ENCODE measurements at regions not wholly inside any gene's neighbourhood (a gene's known extent, or its start where the extent isn't known, plus 50 kb on each side); places are given as distances from the start of the nearest gene placed in this dataset.

- H3K4me3 ChIP-seq = no peak overlapping the region
- no peak for DNase-seq (ENCODE audit: low spot score)
These were observed 51.7 kb upstream of the RCN1 start for GRCh38 chr11:32039149-32039548.

DNA sequence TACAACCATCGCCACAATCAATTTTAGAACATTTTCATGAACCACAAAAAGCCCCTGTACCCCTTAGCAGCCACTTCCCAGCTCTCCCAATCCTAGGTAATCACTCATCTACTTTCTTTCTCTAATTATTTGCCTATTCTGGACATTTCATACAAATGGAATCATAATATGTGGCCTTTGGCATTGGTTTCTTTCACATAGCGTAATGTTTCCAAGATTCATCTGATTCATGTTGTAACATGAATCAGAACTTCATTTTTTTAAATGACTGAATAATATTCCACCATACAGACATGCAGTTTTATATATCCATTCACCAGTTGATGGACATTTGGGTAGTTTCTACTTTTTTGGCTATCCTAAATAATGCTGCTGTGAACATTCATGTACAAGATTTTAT lies 56.2 kb upstream of the RCN1 start:
- Histone ChIP-seq H3K4me3 (no peak overlapping the region), H3K4me1 (no peaks in the 10 kb centered on the region), H3K36me3 (no peaks in the 10 kb centered on the region), H3K27ac (no peak overlapping the region), H3K9me3 (no peaks in the 10 kb centered on the region), H3K27me3 (no peaks in the 10 kb centered on the region)
- no peak for DNase-seq (ENCODE audit: low spot score)
- TF ChIP-seq, protein P1, sequence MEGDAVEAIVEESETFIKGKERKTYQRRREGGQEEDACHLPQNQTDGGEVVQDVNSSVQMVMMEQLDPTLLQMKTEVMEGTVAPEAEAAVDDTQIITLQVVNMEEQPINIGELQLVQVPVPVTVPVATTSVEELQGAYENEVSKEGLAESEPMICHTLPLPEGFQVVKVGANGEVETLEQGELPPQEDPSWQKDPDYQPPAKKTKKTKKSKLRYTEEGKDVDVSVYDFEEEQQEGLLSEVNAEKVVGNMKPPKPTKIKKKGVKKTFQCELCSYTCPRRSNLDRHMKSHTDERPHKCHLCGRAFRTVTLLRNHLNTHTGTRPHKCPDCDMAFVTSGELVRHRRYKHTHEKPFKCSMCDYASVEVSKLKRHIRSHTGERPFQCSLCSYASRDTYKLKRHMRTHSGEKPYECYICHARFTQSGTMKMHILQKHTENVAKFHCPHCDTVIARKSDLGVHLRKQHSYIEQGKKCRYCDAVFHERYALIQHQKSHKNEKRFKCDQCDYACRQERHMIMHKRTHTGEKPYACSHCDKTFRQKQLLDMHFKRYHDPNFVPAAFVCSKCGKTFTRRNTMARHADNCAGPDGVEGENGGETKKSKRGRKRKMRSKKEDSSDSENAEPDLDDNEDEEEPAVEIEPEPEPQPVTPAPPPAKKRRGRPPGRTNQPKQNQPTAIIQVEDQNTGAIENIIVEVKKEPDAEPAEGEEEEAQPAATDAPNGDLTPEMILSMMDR (IDR thresholded peaks at IDR 0.05) = no peak

More at GRCh38 chr11:32039149-32039548, 51.7 kb upstream of the RCN1 start:
- H3K9me3 ChIP-seq = no peaks in the 10 kb centered on the region
- H3K27ac ChIP-seq = no peak overlapping the region
- no peaks in the 10 kb centered on the region for H3K27me3 ChIP-seq
- TF ChIP-seq, protein P1 (IDR thresholded peaks at IDR 0.05) = no peak
- no peaks in the 10 kb centered on the region for H3K36me3 ChIP-seq
- H3K4me1 ChIP-seq = no peaks in the 10 kb centered on the region

DNA sequence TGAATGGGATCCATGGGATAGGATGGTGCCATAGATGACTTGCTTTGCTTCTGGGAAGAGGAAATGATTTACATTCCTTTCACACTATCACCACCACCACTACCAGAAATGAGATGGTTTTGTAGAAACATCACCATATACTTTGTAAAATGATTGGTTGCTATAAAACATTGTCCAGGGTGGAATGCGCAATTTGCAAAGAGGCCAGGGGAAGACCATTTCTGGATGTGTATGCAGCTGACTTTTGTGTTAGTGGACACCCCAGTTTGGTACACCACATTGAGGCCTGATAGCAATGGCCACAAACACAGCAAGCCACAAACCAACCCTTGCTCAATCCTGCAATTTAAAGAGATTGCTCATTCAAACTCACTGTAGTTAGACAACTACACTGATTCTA lies 56.7 kb upstream of the RCN1 start:
- TF ChIP-seq, protein P1 (IDR thresholded peaks at IDR 0.05) = no peak
- Histone ChIP-seq H3K9me3 (no peaks in the 10 kb centered on the region), H3K4me1 (no peaks in the 10 kb centered on the region), H3K36me3 (no peaks in the 10 kb centered on the region), H3K27me3 (no peaks in the 10 kb centered on the region), H3K27ac (no peak overlapping the region), H3K4me3 (no peak overlapping the region)
- no peak for DNase-seq (ENCODE audit: low spot score)

DNA sequence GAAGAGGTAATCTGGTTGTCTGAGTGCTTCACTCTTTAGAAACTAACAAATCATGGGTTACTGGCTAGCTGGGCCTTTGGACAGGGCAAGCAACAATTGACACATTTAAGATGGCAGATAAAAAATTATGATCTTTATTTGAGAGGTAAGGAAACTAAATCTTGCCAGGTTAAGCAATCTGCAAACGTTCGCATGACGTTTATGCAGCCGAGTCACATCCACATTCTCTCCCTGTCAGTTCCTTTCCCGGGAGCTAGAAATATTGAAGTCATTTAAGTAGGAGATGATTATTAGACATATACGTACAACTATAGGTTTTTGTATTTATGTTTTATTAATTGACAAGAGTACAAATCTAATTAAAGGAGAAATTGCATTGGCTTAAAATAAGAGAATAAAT lies 57.4 kb upstream of the RCN1 start:
- no peaks in the 10 kb centered on the region for H3K9me3 ChIP-seq
- TF ChIP-seq, protein P1 (IDR thresholded peaks at IDR 0.05) = no peak
- no peak for DNase-seq (ENCODE audit: low spot score)
- no peaks in the 10 kb centered on the region for H3K4me1 ChIP-seq
- no peaks in the 10 kb centered on the region for H3K27me3 ChIP-seq
- H3K36me3 ChIP-seq = no peaks in the 10 kb centered on the region
- no peak overlapping the region for H3K27ac ChIP-seq
- no peak overlapping the region for H3K4me3 ChIP-seq

DNA sequence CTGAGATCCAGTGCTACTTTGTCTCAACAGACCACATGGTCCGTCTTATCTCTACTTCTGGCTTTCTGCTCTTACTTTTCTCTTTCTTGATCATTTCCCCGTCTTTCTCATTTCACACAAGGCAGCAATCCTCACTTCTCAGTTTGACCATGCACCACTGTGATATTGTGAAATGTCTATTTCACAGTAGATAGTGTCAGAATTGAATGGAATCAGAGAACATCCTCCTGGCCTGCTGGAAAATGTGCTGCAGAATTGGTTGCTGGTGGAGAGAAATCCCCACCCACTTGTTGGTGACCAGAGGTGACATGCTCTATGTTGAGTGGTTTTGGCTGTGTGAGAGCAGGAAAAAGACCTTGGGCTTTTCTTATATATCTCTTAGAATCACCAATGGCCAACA lies 57.8 kb upstream of the RCN1 start:
- Histone ChIP-seq H3K4me3 (no peak overlapping the region), H3K36me3 (no peaks in the 10 kb centered on the region), H3K27ac (no peak overlapping the region), H3K27me3 (no peaks in the 10 kb centered on the region), H3K9me3 (no peaks in the 10 kb centered on the region), H3K4me1 (no peaks in the 10 kb centered on the region)
- no peak for DNase-seq (ENCODE audit: low spot score)
- TF ChIP-seq, protein P1 (IDR thresholded peaks at IDR 0.05) = no peak

- no peak overlapping the region for H3K4me3 ChIP-seq
- no peak overlapping the region for H3K27ac ChIP-seq
- TF ChIP-seq, protein P1 (IDR thresholded peaks at IDR 0.05) = no peak
These were observed 58.4 kb upstream of the RCN1 start for GRCh38 chr11:32032478-32032877.

More at GRCh38 chr11:32032478-32032877, 58.4 kb upstream of the RCN1 start:
- no peaks in the 10 kb centered on the region for H3K36me3 ChIP-seq
- no peaks in the 10 kb centered on the region for H3K4me1 ChIP-seq
- no peaks in the 10 kb centered on the region for H3K27me3 ChIP-seq
- DNase-seq (ENCODE audit: low spot score) = no peak
- no peaks in the 10 kb centered on the region for H3K9me3 ChIP-seq

All from right atrium auricular region (tissue), 2 donors.